Esophagus muscularis mucosa (tissue), 4 donors: ENCODE measurements at regions not wholly inside any gene's neighbourhood (a gene's known extent, or its start where the extent isn't known, plus 50 kb on each side); places are given as distances from the start of the nearest gene placed in this dataset.

Experiments used
- DNase-seq: peaks from one replicate; pipeline ENCODE4 v3.0.0-alpha.2; 2017; ENCODE audit errors: extremely low spot score
- H3K27ac ChIP-seq, 4 donors: fragments of 200-600 bp; sonication (generic); replicated peaks in 1 of 4; 1 replicate in 3 of 4; 2 replicates in 1 of 4; pipeline ENCODE4 v1.5.1; 2016 to 2019; ENCODE audit warnings: mild to moderate bottlenecking in 1 of 4
- H3K27me3 ChIP-seq, 4 donors: fragments of 200-600 bp; sonication (generic); one replicate each; pipeline versions ENCODE4 v1.5.1 to v1.6.0; 2016 to 2019
- H3K36me3 ChIP-seq, 4 donors: fragments of 200-600 bp; sonication (generic); one replicate each; pipeline ENCODE4 v1.5.1; 2016 to 2019
- H3K4me1 ChIP-seq, 4 donors: fragments of 200-600 bp; sonication (generic); one replicate each; pipeline ENCODE4 v1.5.1; 2016 to 2019
- H3K4me3 ChIP-seq, 4 donors: fragments of 200-600 bp; sonication (generic); 1 replicate in 2 of 4; 2 replicates in 2 of 4; pipeline ENCODE4 v1.5.1; 2016 to 2019; ENCODE audit warnings: mild to moderate bottlenecking in 4 of 4, moderate library complexity in 1 of 4
- H3K9me3 ChIP-seq, 4 donors: fragments of 200-600 bp; sonication (generic); 1 replicate in 3 of 4; 2 replicates in 1 of 4; pipeline ENCODE4 v1.5.1; 2016 to 2019
- EP300 ChIP-seq: sonication (generic); formaldehyde crosslinking; IDR thresholded peaks from one replicate; pipeline ENCODE4 v1.6.1; 2017; ENCODE audit warnings: antibody characterized with exemption
- POLR2A ChIP-seq: fragments of 450-650 bp; IDR thresholded peaks from one replicate; pipeline ENCODE4 v1.6.1; 2017; ENCODE audit warnings: antibody characterized with exemption, moderate library complexity, mild to moderate bottlenecking, low read depth
- POLR2AphosphoS5 ChIP-seq, 2 donors: sonication (generic); formaldehyde crosslinking; IDR thresholded peaks; one replicate each; pipeline ENCODE4 v1.6.1; 2017; ENCODE audit warnings: antibody characterized with exemption in 2 of 2
- WGBS: methylation state at CpG from one replicate; pipeline ENCODE4 v1.1.5; 2018; 5-methylcytosine and 5-hydroxymethylcytosine counted together
- intact Hi-C: fragments of 100-400 bp; cut with DNase I; formaldehyde crosslinking; loops from one replicate; pipeline ENCODE4 v1.15.1; 2023
- TF ChIP-seq, protein P1 (sequence below), 3 experiments: fragments of 200-600 bp in 2 of 3; fragments of 450-650 bp in 1 of 3; sonication (generic) in 2 of 3; IDR thresholded peaks; one replicate each; pipeline ENCODE4 v1.5.1; 2017 to 2019; ENCODE audit warnings: antibody characterized with exemption in 3 of 3, mild to moderate bottlenecking in 2 of 3, moderate library complexity in 1 of 3

GRCh38 chr6:140537834-140538705, 1163.6 kb upstream of the CITED2 start:
- intact Hi-C loops = no loop called here
- peaks cover 13 to 30% (median 22%) of the 10 kb centered on the region in 4 donors for H3K4me1 ChIP-seq
- 10% methylated on average over 8 of the region's 8 CpGs for WGBS
- H3K4me3 ChIP-seq = peak overlapping the region in 3 of 4 donors; percentile 6 to 22 (median 18)
- TF ChIP-seq EP300 (no peak), POLR2AphosphoS5 (IDR thresholded peaks at IDR 0.05) (peak in 1 of 2 donors; percentile 46)
- peak overlapping the region; percentile 64 to 76 (median 70) for H3K27ac ChIP-seq
- no peaks in the 10 kb centered on the region for H3K27me3 ChIP-seq
- DNase-seq = no peak
- no peaks in the 10 kb centered on the region for H3K36me3 ChIP-seq
- H3K9me3 ChIP-seq = peaks cover 0 to 24% (median 7%) of the 10 kb centered on the region in 4 donors

- peaks cover 13 to 24% (median 21%) of the 10 kb centered on the region in 4 donors for H3K4me1 ChIP-seq
- H3K27ac ChIP-seq = peak overlapping the region; percentile 64 to 76 (median 70)
- no peaks in the 10 kb centered on the region for H3K27me3 ChIP-seq
- TF ChIP-seq EP300 (no peak), POLR2AphosphoS5 (IDR thresholded peaks at IDR 0.05) (no peak), POLR2A (no peak)
- TF ChIP-seq, protein P1, sequence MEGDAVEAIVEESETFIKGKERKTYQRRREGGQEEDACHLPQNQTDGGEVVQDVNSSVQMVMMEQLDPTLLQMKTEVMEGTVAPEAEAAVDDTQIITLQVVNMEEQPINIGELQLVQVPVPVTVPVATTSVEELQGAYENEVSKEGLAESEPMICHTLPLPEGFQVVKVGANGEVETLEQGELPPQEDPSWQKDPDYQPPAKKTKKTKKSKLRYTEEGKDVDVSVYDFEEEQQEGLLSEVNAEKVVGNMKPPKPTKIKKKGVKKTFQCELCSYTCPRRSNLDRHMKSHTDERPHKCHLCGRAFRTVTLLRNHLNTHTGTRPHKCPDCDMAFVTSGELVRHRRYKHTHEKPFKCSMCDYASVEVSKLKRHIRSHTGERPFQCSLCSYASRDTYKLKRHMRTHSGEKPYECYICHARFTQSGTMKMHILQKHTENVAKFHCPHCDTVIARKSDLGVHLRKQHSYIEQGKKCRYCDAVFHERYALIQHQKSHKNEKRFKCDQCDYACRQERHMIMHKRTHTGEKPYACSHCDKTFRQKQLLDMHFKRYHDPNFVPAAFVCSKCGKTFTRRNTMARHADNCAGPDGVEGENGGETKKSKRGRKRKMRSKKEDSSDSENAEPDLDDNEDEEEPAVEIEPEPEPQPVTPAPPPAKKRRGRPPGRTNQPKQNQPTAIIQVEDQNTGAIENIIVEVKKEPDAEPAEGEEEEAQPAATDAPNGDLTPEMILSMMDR (IDR thresholded peaks at IDR 0.05) = no peak
- intact Hi-C loops = no loop called here
- no peak for DNase-seq
- H3K4me3 ChIP-seq = peak overlapping the region in 2 of 4 donors; percentile 18 to 22
- H3K36me3 ChIP-seq = no peaks in the 10 kb centered on the region
- 42% methylated on average over 3 of the region's 3 CpGs for WGBS
- H3K9me3 ChIP-seq = peaks cover 0 to 24% (median 7%) of the 10 kb centered on the region in 4 donors
Measured at GRCh38 chr6:140537211-140537610, 1162.8 kb upstream of the CITED2 start.

DNA sequence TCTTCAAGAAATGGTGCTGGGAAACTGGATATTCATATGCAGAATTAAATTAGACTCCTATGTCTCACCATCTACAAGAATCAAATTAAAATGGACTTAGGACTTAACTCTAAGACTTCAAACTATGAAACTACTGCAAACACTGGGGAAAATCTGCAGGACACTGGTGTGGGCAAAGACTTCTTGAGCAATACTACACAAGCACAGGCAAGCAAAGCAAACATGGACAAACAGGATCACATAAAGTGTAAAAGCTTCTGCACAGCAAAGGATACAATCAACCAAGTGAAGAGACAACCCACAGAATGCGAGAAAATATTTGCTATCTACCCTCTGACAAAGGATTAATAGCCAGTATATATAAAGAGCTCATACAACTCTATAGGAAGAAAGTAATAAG, 1161.1 kb upstream of the CITED2 start:
- Histone ChIP-seq H3K27me3 (no peaks in the 10 kb centered on the region), H3K4me1 (peaks cover 13 to 24% (median 21%) of the 10 kb centered on the region in 4 donors), H3K9me3 (peaks cover 0 to 24% (median 7%) of the 10 kb centered on the region in 4 donors), H3K4me3 (no peak overlapping the region), H3K27ac (no peak overlapping the region), H3K36me3 (no peaks in the 10 kb centered on the region)
- intact Hi-C loops = no loop called here
- no peak for TF ChIP-seq EP300
- WGBS = 100% methylated on average over 1 of the region's 1 CpG
- DNase-seq = no peak

- H3K9me3 ChIP-seq = peaks cover 0 to 24% (median 7%) of the 10 kb centered on the region in 4 donors
- no peak for TF ChIP-seq EP300
- TF ChIP-seq, protein P1 (IDR thresholded peaks at IDR 0.05) = no peak
- no peak for TF ChIP-seq POLR2AphosphoS5 (IDR thresholded peaks at IDR 0.05)
- TF ChIP-seq POLR2A = no peak
- no peak for DNase-seq
- no peak overlapping the region for H3K4me3 ChIP-seq
- no peaks in the 10 kb centered on the region for H3K36me3 ChIP-seq
- H3K27ac ChIP-seq = no peak overlapping the region
- peaks cover 12 to 17% (median 15%) of the 10 kb centered on the region in 4 donors for H3K4me1 ChIP-seq
- intact Hi-C loops = no loop called here
- H3K27me3 ChIP-seq = no peaks in the 10 kb centered on the region
Measured at GRCh38 chr6:140533526-140533925, 1159.1 kb upstream of the CITED2 start.

GRCh38 chr6:140504776-140505175, 1130.3 kb upstream of the CITED2 start:
- intact Hi-C loops = no loop called here

More at GRCh38 chr6:140504776-140505175, 1130.3 kb upstream of the CITED2 start:
- H3K27ac ChIP-seq = no peak overlapping the region
- DNase-seq = no peak
- H3K36me3 ChIP-seq = no peaks in the 10 kb centered on the region
- WGBS = 92% methylated on average over 1 of the region's 1 CpG
- no peaks in the 10 kb centered on the region for H3K9me3 ChIP-seq
- H3K27me3 ChIP-seq = no peaks in the 10 kb centered on the region
- H3K4me3 ChIP-seq = no peak overlapping the region
- peaks cover 0 to 5% (median 0%) of the 10 kb centered on the region in 4 donors for H3K4me1 ChIP-seq
- TF ChIP-seq POLR2AphosphoS5 (IDR thresholded peaks at IDR 0.05) (no peak), POLR2A (no peak), EP300 (no peak)
- TF ChIP-seq, protein P1 (IDR thresholded peaks at IDR 0.05) = no peak
